HG02885 (cell line): ENCODE measurements at regions not wholly inside any gene's neighbourhood (a gene's known extent, or its start where the extent isn't known, plus 50 kb on each side); places are given as distances from the start of the nearest gene placed in this dataset.

ENCODE experiments used
- ATAC-seq: cut with Tn5 transposase; IDR thresholded peaks from one replicate; pipeline ENCODE4 v1.9.1; 2021; ENCODE audit warnings: mild to moderate bottlenecking; ENCODE audit not compliant: unreplicated experiment, poor library complexity

DNA sequence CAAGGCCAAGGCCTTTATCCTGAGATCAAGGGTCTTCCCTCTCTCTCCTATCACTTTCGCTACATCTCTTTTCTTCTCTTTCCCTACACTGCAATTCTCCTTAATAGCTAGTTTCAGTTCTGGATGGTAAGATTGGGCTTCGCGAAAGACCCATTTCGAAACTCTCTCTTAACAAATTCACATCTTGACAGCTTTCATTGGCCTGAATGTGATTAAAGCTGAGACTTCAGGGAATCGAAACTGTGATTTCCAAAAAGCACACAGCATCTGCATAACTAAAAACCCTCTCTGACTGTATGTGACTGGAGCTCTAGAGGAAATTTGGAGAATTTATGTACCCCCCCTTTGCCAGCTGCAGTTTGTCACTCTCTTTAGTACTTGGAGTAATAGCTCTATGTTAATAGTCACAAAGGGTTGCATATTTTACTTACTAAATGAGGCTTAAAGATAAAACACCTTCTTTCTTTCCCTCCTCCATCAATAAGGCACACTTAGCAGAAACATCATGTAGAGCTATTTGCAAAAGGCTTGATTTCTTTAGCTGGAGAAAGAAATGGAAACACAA is 105.3 kb upstream of the FAM20A start:
- no peak for ATAC-seq

DNA sequence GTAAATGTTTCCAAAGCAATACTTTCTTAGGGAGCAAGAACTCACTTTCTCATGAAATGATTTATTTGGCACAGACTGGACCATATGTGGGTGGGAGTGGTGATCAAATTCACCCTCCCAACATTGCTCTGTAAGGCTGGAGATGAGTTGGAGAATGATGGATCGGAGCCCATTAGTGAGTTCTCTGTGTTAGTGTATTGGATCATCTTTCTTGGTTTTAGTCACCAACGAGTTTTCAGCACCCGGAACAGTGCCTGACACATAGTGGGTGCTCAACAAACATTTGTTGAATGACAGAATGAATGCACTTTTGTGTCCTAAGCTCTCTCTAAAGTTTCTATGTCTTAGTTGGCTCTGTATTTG is 104.5 kb upstream of the FAM20A start:
- ATAC-seq = no peak

DNA sequence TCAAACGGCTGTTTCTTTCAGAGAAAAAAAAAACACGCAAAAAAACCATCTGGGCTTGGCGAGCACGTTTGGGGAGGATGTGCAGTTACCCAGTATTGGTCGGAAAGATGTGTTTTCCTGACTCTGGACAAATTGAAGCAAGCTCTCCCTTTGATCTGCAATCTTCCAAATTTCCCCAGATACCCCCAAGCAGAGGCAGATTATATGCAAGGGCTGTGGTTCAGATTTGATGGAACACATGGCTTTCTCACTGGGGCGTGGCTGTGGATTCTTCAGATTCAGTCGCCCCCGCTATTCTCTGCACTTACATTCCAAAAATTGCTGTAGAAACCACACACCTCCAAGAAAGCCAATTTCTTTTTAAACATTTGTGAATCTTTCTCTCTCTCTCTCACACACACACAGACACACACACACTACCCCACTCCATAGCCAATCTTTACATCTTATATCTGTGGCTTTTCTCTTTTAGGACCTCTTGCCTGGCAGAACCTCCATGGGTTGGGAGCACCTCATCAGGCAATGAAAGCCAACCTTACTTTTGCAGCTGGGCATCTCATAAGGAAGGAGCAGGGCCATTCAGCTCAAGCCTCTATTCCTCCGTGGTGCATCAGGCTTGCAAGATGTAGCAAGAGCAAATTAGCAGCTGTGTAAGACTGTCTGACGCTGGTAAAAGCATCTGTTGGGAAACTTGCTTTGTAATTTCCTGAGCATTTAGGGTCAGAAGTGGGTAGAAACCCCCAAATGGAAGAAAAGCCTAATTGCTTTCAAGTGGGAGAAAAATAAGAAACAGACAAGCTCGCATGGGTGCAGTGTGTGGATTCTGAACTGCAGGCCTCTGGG is 103.9 kb upstream of the FAM20A start:
- no peak for ATAC-seq

DNA sequence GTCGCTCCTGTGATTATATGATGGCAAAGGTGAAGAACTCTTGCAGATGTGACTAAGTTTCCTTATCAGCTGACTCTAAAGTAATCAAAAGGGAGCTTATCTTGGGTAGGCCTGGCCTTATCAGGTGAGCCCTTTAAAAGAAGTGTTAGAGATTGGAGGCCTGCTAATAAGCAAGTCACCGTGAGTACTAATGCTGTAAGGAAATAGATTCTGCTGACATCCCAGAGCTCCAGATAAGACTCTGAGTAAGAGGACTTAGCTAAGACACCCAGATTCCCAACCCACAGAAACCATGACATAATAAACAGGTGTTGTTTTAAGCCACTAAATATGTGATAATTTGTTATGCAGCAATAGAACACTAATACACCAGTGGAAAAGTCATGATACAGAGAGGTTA is 99.9 kb upstream of the FAM20A start:
- no peak for ATAC-seq

DNA sequence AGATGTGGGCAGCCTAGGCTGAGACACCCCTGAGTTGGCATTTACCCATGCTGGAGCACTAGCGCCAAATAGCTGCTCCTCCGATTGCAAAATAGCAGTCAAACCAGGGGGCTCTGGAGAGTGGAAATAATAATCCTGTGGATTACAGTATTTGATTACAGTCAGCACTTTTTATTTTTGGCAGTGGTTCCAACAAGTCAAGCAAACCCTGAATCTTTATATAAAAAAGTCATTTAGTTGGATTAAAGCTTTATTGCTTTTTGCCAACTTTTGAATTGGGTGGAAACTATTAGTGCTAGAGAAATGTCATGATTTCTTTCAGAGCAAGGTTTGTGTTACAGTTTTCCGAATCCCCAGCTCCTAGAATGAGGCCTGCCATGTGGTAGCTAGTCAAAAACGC is 99.3 kb upstream of the FAM20A start:
- no peak for ATAC-seq

DNA sequence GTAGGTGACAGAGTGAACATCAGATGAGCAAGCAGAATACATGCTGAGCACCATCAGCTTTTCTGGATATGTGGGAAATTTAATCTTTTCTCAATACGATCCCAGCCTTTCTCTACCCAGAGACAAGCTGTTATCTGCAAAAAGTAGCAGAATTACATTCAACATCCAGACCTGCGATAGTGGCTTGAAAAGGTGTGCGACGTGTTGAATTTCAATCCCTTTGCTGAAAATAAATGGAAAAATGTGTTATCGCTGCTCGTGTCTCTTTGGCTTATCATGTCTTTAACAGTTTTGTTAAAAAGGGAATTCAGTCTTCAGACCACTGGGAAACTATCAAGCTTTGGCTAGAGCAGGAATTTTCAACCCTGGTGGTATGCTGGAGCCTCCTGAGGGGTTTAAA is 98.8 kb upstream of the FAM20A start:
- no peak for ATAC-seq

DNA sequence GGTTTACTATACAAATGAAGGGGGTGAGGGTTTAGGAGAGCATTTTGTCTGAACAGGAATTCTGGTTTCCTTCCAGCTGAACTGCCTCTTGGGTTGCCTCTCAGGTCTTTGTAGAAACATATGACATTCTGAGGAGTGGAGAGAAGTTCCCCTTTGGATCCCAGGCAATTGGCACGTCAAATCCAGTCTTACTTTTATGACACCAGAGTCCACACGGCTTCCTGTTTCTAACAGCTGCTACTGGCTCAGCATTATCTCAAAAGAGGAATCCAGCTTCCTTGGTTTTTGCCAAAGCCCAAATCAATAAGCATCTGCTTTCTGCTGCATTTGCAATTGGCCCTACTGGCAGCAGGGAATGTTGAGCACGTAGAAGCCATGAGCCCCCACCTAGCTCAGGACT is 97.6 kb upstream of the FAM20A start:
- no peak for ATAC-seq

DNA sequence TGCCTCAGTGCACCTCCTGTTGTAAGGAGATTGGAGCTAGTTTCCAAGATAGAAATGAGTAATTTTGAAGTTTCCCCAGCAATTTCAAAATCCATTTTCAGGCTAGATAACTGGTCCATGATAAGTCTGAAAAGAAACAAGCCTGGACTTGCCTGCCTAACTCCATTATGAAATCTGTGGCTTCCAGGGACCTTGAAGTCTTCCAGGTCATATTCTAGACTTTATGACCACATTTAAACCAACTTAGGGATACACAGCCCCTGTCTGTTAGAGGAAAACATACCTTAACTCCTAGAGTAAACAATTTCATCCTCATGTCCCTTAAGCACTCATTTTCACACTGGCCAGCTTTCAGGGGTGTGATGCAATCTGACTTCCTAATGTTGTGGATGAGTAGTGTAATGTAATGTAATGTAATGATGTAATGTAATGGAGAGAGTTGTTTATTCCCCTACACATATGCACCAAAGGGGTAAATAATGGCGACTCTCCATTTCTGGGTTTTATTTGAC is 96.7 kb upstream of the FAM20A start:
- ATAC-seq = no peak

DNA sequence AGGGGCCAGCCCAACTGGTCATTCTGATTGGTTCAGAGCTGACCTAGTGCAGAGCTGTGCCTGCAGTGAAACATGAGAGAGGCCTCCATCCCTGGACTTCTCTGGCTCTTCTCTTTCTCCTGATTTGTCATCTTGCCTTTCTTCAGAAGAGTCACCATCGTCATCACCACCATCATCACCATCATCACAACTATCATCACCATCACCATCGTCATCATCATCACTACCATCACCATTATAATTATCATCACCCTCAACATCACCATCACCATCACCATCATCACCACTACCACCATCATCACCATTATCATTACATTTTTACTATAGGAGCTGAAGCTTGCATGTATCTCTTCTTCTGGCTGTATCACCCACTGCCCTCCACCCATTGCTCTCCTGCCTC is 94.5 kb upstream of the FAM20A start:
- no peak for ATAC-seq

DNA sequence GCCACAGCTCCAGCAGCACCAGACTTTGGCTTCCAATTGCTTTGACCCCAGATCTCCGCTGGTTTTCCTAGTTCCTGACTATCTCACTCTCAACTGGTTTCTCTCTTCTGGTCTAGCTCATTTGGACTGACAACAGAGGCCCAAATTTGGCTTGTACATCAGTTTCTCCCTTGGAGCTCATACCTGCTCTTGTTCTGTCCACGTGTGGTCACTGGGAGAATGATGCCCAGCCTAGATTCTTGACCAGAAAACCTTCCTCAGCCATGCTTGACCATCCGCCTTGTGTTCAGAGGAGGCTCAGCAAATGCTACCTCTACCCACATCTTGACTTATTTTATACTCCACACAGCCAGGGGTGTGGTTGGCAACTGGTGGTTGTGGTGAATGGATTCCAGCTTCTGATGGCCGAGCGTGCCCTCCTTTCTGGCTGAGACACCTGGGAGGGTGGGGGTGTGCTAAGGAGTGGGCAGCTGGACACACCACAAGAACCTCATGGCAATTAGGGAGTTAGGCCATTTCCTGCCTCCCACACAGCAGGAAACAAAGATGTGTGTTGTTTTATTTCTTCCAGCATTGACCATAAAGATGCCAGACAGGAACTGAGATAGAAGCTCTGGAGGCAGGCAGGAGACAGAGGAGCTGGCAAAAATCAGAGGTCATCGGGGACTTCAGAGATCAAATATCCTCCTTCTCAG is 93.8 kb upstream of the FAM20A start:
- ATAC-seq = no peak

DNA sequence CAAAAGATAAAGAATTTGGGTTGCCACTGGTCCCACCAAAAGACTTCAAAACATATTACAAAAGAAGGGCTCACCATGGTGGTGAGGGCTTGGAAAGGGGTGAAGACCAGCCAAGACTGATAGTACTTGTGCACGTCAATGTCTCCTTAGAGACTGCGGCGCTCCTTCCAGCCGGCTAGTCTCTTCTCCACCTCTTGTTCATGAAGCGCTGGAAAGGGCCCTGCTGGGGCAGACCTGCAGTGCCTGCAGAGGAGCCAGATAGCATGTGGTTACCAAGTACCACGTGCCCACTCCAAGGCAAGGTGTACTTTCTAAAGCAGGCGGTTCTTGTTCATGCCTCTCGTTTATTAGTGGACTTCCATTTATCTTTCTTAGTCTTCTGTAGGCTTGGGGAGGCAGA is 92.7 kb upstream of the FAM20A start:
- no peak for ATAC-seq

DNA sequence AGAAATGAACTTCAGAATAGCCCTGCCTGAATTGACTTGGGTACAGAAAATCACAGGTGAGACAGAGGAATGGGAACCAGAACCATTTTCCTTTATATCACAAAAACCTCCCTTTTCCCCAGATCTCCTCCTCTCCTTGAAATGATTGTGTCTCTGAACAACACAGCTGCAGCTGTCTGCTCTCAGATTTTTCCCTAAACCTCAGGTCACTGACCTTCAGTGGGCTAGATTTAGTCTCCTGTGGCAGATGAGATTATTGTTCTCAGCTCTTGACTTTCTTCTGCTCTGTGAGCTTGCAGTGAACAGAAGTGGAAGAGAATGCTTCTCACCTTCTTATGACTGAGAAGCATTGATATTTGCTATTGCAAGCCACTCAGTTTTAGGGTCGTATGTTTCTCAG is 92.3 kb upstream of the FAM20A start:
- ATAC-seq = no peak

DNA sequence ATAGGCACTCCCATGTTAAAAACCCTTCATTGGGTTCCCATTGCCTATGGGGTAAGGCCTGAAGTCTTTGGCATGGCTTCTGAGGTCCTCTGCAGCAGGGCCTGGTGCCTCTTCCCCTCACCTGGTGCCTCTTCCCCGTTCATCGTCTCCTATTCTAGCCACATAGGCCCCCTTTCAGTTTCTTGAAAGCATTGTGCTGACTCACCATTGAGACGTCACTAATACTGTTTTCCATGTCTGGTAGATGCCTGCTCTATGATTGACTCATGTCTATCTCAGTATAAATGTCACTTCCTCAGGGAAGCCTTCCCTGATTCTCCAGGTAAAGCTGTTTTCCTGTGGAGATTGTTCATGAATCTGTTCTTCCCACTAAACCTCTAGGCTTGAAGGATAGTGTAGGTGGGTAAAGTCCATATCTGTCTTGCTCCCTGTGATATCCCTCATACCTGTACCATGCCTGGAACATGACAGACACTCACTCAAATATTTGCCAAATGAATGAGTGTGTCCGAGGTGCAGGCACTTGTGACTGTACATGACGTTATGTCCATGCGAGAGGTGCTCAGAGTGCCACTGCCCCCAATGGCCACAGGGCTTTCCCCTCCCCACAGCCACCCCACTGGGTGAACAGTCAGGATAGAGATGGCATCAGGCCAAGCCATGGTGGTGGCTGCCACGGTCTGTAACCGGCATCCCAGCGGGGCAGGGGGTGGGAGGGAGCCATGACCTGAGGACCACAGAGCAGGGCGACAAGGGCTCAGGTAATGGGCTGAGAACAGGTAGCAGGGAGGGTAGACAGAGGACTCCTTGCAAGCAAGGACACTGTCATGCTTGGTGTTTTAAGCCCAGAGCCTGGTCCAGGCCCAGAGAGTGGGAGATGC is 85.2 kb upstream of the FAM20A start:
- ATAC-seq = no peak

DNA sequence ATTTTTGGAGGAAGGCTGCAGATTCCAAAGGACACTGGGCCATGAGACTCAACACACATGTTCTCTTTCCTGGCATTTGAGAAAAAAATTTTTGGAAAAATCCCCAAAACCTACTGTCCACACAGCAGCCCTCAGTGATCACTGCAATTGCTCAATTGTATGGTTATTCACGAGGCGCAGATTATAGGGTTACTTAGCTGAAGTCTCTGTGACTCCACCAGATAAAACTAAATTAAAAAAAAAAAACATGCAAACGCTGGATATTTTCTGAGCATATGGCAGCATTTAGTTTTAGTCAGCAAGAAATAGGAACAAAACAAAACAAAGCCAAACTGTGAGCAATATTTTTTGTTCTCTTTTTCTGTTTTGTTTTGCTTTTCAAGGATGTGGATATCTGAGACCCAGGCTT is 83.8 kb upstream of the FAM20A start:
- no peak for ATAC-seq

DNA sequence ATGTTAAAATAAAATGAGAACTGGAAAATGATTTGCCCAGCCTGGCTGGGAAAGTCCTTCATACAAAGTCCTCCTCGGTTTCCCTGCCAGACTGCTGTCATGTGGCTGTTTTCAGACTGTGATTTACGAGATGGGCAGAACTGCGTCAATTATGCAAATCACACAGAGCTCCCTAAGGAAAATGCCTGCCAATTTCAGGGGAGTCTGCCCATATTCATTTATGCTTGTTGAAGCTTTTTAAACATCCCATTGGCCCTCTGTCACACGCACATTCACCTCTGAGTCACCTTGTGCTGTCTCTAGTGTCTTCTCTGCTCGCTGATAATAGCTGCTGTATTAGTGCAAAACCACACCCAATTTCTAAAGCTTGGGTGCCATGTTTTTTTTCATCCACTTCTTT is 81.7 kb upstream of the FAM20A start:
- ATAC-seq = no peak

DNA sequence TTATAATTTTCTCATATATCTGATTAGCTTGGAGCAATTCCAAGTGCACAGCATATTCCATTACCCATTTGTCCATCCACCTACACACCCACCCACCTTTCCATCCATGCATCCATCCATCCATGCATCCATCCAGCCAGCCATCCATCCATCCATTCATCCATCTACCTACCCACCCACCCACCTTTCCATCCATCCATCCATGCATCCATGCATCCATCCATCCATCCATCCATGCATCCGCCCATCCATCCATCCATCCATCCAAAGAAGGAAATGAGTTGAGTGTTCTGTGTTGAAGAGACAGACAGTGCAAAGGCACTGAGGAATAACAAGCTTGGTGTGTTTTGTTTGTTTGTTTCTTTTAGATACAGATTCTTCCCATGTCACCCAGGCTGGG is 78.7 kb upstream of the FAM20A start:
- ATAC-seq = no peak

DNA sequence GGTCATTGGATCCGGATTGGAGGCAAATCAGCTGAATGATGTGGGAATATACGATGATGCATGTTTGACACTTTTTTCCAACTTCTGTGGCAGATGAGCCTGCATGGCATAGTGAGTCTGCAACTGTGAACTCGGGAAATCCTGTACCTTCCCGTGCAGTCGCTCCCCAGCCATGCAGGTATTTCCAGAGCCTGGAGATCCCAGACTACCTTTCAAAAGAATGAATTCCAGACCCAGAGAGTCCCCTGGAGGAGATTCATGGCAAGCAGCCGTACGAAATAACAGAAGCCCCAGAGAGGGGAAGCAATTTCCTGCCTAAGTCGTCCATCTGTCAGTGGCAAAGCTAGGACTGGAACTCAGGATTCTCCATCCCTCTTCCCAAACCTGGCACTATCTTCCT is 75.7 kb upstream of the FAM20A start:
- ATAC-seq = no peak

DNA sequence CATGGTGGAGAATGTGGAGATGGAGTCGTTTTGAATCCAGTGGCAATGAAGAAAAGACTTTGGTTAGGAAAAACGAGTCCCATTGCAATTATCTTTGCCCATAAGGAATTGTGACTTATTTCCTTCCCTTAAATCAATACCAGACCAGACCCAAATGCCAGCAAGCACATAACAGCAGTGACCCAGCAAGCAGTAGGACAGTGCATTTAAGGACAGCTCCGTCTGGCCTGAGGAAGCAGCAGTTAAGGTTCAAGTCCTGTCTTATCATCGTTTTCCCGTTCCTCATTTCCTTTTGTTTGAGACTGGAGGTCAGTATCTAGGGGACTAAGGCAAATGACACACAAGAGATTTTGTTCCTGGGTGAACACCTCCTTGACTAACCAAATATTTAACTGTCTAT is 74.6 kb upstream of the FAM20A start:
- ATAC-seq = no peak

DNA sequence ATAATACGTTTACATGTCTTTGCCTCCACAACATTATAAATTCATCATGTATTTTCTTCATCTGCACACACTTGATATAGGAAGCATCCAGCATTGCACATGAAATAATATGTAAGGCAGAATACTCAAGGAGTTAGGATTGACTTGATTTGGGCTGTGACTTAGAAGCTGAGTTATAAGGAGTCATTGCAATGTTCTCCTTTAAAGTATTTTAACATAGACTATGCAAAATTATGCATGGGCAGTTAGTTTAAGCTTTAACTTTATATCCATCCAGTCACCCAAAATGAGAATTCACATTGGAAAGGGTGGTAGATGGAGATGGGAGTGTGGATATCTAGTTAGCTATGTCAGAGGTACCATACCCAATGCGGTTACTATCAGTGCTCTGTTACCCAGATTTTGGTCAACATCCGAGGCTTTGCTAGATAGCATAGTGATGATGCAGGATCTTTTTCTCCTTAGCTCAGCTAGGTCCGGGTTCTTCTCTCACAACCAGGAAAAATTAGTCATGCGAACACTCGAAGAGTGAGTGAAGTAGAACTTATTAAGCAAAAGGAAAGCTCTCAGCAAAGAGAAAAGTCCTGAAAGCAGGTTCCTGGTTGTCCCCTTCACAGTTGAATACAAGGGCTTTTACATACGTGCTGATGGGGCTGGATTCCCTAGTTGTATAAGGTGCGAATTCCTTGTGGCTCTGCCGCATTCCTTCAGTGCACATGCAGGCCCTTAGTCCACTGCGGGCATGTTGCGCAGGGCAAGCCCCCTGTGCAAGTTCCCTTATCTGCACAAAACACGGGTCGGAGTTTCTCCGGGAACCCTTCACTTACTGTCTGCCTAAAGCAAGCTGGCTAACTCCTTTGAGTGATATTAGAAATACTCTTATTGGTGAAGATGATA is 73.1 kb upstream of the FAM20A start:
- ATAC-seq = no peak
